ENCODE measurements at regions not wholly inside any gene's neighbourhood (a gene's known extent, or its start where the extent isn't known, plus 50 kb on each side); places are given as distances from the start of the nearest gene placed in this dataset.

DNA sequence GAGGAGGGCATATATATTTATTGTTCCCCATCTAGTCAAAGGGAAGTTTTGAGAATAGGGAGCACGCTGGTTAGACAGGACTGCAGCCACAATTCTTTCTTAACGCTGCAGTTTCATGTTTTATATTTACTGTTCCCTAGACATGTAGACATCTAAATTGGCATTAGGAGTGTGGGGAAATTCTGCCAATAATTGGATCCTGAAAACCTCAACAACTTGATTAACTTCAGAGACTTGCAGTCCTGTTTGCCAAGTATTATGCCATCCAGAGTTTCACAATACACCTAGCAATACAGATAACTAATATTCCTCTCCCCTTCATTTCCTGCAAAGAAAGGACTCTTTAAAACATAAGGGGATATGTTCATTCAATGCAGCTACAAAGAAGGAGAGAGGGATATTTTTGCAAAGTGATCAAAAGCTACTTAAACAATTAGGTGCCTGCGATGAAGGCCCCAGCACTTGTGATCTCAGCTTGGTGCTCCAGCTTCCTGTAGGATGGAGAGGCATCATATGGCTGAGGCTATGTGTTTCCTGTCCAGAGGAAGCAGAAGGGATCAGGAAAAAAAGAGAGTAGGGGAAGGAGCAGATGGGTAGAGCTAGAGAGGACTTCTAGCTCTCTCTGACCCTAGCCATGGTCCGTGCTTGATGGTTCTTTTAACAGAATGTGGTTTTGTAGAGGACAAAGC is 264.4 kb downstream of the MTX2 start:
- TF ChIP-seq, protein P1, sequence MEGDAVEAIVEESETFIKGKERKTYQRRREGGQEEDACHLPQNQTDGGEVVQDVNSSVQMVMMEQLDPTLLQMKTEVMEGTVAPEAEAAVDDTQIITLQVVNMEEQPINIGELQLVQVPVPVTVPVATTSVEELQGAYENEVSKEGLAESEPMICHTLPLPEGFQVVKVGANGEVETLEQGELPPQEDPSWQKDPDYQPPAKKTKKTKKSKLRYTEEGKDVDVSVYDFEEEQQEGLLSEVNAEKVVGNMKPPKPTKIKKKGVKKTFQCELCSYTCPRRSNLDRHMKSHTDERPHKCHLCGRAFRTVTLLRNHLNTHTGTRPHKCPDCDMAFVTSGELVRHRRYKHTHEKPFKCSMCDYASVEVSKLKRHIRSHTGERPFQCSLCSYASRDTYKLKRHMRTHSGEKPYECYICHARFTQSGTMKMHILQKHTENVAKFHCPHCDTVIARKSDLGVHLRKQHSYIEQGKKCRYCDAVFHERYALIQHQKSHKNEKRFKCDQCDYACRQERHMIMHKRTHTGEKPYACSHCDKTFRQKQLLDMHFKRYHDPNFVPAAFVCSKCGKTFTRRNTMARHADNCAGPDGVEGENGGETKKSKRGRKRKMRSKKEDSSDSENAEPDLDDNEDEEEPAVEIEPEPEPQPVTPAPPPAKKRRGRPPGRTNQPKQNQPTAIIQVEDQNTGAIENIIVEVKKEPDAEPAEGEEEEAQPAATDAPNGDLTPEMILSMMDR (IDR thresholded peaks at IDR 0.05) = no peak
- no peak for TF ChIP-seq TP53 (CRISPR knock-in tag; IDR thresholded peaks at IDR 0.05)
- TF ChIP-seq TCF7 (CRISPR knock-in tag; IDR thresholded peaks at IDR 0.05; ENCODE audit: low read depth) = no peak
- TF ChIP-seq NFYB (CRISPR knock-in tag; conservative IDR thresholded peaks at IDR 0.05; ENCODE audit: low read depth) = no peak
- TF ChIP-seq, protein P2, sequence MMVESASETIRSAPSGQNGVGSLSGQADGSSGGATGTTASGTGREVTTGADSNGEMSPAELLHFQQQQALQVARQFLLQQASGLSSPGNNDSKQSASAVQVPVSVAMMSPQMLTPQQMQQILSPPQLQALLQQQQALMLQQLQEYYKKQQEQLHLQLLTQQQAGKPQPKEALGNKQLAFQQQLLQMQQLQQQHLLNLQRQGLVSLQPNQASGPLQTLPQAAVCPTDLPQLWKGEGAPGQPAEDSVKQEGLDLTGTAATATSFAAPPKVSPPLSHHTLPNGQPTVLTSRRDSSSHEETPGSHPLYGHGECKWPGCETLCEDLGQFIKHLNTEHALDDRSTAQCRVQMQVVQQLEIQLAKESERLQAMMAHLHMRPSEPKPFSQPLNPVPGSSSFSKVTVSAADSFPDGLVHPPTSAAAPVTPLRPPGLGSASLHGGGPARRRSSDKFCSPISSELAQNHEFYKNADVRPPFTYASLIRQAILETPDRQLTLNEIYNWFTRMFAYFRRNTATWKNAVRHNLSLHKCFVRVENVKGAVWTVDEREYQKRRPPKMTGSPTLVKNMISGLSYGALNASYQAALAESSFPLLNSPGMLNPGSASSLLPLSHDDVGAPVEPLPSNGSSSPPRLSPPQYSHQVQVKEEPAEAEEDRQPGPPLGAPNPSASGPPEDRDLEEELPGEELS (CRISPR knock-in tag; IDR thresholded peaks at IDR 0.05) = no peak
- TF ChIP-seq, protein P3, sequence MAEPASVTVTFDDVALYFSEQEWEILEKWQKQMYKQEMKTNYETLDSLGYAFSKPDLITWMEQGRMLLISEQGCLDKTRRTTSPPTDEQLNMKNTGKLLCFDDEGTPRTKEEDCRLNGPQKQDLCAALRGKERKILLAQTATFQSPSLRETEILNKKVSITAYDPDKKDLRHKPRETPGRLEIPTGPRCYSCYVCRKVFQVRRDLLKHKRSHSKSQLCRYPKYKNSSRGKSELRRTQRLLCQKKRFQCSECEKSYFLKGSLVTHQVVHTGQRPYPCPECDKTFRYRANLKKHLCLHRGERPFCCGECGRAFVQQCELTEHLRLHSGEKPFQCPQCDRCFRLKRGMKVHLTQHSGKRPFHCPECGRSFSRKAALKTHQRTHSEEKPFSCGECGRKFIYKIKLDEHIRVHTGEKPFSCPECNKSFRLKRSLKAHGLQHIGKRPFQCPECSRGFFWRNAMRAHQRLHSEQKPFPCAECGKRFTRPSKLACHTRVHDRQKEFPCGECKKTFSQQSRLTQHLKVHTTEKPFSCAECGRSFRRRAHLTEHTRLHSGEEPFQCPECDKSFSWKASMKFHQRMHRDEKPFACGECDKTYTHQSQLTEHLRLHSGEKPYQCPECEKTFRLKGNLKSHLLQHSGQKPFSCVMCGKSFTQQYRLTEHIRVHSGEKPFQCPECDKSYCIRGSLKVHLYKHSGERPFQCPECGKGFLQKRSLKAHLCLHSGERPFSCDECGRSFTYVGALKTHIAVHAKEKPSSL (CRISPR knock-in tag; conservative IDR thresholded peaks at IDR 0.05) = no peak

All from WTC11 (cell line).